HG03175 (cell line): ENCODE measurements at regions not wholly inside any gene's neighbourhood (a gene's known extent, or its start where the extent isn't known, plus 50 kb on each side); places are given as distances from the start of the nearest gene placed in this dataset.
A peak's percentile ranks its signal among the peaks of the same experiment; 100 is the strongest.

Experiments used
- ATAC-seq: cut with Tn5 transposase; IDR thresholded peaks from one replicate; pipeline ENCODE4 v1.9.1; 2021; ENCODE audit warnings: mild to moderate bottlenecking, moderate library complexity; ENCODE audit not compliant: unreplicated experiment

DNA sequence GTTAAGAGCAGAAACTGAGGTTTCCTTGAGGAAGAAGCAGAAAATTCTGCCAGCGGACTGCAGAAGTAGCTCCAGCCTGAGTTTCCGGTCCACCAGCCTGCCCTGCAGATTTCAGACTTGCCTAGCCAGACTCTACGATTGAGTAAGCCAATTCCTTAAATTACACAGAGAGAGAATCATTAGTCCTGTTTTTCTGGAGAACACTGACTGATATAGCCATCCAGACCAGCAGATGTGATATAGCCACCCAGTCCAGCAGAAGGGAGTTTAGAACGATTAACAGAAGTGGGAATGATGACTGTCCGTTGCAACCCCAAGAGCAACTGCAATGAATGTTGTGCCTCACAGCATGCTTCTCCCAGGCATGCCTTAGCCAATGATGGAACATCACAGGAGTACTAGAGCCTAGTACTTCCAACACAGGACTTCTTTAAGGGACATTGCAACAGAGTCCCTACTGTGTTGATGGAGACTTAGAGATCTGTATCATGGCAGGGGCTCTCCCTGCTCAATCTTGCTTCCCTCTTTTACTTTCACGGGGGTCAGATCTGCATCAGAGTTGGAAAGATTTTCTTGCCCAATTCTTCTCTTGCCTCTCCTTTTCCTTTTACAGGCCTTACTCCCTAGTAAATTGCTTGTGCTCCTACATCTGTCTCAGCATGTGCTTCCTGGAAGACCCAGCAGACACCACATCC lies 264.6 kb upstream of the CLNK start:
- no peak for ATAC-seq

DNA sequence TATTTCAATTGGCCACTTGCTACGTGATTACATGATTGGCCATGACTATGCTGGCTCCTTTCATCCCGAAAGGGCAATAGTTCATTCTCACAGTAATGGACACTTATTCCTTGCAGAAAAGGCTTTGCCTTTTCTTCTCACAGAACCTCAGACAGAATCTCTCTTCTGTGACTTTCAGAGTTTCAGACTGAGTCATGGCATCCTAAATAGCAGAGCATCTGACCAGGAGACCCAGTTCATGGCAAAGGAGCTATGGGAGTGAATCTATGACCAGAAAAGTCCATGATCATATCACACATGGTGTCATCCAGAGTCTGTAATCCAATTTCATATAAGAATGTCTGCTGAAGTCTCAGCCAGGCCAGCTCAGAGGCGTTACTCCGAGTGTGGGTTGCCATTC lies 263.3 kb upstream of the CLNK start:
- no peak for ATAC-seq

DNA sequence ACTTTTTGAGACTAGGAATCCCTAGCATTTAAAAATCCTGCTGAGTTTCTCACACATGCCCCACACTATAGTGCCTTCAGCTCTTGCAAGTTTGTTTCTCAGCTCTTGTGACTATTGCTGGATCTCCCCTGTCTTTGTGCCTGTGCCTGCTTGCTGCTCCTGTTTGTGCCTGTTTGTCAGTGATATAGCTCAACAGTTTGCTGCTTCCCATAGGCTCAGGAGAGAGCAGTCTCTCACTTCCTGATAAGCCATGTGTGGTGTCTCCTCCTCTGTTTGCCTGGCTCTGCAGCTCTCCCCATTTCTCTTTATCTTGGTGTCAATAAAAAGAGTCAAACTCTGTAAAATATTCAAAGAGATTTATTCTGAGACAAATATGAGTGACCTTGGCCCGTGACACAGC lies 259.8 kb upstream of the CLNK start:
- ATAC-seq, result no peak

DNA sequence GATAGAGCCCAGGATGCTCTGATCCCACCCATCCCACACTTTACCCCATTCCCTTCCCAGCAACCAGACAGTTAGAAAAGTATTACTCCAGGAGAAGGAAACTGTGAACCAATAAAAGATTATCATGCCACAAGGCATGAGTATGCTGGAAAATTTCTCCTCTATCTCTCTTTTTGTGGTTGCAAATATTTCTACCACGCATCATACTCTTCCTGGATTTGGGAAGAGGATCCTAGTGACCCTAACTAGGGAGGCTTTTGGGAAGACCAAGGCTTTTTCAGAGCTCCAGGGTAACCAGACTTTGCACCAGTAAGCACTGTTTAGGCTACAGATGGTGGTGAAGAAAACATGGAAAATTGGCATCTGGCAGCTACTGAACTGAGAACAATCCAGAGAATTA lies 257.6 kb upstream of the CLNK start:
- no peak for ATAC-seq

DNA sequence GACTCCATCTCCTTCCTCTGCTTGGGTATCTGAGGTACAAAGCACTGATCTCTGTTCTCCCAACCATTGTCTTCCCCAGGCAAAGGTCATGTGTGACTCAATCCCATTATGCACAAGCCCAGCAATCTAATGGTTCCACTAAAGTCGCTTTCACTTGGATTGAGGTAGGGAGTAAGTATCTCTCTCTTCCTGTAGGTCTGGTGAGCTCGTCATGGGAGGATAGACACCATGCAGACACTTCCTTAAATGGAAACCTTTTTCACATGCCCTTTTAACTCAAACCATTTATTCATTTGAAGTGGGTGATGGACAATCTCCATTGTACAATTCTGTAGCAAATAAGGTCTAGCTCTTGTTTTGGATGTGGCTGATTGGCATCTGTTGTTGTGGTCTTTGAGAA lies 245.2 kb upstream of the CLNK start:
- ATAC-seq, result no peak

DNA sequence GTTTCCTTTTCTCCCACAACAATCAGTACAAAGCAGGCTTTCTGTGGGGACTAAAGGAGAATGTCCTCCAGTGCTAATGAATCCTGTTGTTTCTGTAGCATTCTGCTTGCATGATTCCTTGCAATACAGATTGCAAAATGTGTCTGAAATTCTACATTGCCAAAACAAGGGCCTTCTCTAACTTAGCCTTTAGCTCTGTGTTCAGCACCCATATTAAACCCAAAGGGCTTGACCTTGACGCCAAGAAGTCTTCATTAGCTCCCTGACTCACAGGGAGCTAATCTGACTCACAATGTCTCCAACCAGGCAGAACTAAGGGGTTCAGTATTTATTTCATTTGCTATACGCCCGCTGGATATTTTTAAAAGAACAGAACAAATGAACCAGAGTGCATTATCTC lies 241.4 kb upstream of the CLNK start:
- no peak for ATAC-seq

DNA sequence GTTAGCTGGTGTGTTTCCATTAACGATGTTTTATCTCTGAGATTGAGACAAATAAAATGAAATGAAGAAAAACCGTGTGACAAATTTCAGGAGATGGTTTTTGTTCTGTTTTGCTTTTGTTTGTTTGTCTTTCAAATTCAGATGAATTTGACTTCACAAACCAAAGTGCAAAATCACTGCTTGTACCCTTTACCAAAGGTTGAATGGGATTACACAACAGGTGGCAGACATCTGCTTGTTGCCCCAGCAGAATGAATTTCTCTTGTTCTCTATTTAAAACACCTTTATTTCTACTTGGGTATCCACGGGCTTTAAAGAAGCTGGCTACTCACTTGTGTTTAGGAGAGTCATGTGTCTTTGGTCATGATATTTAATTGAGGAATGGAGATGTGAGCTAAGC lies 239.7 kb upstream of the CLNK start:
- ATAC-seq, result no peak

DNA sequence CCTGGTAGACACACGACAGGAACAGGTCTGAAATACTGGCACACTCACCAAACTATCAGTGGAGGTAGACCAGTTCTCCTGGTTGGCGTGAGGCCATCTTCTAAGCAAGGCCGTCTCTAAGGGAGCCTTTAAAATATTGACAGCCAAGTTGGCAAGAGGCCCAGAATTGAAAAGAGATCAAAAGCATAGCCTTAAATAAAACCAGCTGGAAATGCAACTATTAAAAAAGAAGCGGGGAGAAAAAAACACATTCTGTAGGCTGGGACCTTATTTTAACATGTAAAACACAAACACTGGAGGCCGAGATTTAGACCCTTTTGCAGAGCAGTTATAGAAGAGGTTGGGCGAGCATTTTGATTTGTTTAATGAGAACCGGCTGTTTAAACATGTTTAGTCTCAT lies 233.0 kb upstream of the CLNK start:
- ATAC-seq, result no peak

DNA sequence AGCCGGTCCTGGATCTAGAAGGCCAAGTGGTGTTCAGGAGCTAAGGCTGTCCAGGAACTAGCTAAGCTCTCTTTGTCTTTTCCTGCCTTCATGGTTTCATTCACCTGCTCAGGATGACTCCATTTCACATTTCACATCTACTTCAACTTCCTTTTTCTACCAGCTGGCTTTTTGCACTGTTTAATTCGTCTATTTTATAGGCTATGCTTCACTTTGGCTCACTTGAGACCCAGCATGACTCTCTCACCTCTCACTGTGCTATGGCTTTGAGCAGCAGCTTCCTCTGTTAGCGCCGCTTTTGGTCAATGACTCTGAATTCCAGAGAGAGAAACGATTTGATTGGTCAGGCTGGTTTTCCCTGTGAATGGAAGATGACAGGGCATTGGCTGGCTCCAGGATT lies 213.5 kb upstream of the CLNK start:
- no peak for ATAC-seq

DNA sequence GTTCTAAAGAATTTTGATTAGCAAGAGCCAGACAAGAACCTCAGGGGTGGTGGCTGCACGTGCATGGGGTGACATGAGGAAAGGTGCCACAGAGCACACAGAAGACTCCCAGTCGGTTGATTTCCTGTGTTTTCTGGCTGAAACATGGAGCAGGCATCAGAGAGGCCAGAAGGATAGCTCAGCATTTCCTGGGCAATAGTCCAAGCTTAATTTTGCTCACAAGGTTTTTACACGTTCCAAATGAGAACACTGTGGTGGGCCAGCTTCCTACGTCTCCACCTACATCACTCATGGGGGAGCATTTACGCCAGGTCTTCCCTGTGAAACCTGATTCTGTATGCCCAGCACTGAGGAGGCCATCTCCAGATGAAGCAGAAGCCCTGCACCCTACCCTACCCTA lies 212.5 kb upstream of the CLNK start:
- ATAC-seq, result no peak

DNA sequence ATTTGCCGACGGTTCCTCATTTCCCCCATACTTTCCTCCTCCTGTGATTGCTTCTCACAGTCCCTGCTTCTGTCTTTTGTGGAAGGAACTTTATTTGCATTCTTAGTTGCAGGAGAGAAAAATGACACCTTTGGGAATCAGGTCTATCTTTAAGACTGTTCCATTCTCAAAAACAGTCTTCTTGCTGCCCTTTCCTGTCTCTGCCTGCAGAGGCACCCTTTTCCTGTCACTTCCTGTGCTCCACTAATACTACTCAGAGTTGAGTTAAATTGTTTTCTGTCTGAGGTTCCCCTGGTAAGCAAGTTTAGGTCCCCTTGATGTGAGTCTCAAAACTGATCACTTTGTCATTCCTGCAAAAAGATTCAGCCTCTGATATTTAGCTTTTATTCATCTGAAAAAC lies 208.8 kb upstream of the CLNK start:
- ATAC-seq, result peak; percentile 76

DNA sequence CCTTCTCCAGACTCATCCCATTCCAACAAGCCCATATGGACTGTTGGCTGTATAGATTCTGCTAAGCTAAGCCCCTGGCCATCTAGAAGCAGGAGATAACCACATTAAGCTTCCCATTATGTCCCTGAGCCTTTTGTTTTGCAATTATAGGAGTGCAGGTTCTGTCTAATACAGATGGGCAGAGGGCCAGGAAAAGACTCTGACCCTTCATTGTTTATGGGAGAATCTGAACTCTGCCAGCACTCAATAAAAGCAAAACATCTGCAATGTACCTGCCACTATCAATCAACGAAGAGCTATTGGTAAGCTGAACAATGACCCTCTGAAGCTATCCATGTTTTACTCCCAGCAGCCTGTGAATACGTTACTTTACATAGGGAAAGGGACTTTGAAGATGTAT lies 207.3 kb upstream of the CLNK start:
- no peak for ATAC-seq

DNA sequence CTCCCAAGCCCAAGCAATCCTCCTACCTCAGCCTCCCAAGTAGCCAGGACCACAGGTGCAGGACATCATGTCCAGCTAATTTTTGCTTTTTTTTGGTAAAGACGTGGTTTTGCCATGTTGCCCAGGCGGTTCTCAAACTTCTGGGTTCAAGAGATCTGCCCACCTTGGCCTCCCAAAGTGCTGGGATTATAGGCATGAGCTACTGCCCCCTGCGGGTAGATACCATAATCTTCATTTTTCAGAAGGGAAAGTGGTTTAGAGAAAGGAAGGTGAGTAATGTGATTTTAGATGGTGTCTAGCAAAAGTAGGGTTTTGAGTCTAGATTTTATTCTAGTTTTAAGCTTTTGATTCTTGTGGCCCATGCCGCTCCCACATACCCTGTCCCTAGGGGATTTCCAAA lies 205.3 kb upstream of the CLNK start:
- ATAC-seq, result no peak

DNA sequence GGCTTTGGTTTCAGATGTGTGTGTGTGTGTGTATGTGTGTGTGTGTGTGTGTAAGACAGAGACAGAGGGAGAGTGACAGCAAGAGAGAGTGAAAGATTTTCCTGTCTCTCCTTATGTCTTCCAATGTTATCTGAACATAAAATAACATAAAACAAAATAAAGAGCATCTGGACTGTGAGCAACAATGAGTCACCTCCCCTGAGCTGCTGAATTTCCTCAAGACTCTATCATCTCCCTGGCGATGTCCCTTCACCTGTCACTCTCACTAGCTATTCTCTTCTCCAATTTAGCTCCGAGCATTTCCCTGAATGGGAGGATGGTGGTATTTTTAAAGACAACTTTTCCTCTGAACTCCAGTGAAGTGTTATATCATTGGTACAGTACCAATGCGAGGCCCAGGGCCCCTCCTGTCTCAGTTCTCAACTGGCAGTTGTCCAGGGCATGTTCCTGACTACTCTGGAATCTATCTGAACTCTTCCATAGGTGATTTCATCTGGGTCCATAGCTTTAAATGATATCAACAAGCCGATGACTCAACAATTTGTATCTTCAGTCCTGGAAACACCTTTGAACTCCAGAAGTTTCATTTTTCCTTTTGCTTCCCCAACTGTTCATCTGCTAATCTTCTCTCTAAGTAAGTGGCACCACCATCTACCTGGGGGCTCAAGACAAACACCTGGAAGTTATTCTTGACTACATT lies 195.0 kb upstream of the CLNK start:
- no peak for ATAC-seq

DNA sequence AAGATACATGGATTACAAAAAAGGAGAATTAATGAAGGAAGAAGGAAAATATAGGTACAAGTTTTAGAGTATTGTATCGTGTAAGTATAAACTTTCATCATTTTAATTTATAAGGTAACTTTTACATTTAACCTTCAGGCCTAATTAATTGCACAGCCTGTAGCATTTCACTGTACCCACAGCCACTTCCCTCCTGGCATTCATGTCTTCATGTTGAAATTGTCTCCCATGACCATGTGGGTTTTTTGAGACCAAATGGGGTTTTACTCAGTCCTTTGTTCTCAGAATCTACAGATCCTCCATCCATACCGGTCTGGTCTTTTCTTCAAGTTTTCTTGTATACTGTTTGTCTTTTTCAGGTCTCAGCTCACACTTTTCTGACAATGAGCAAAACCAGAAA lies 194.3 kb upstream of the CLNK start:
- ATAC-seq, result no peak

DNA sequence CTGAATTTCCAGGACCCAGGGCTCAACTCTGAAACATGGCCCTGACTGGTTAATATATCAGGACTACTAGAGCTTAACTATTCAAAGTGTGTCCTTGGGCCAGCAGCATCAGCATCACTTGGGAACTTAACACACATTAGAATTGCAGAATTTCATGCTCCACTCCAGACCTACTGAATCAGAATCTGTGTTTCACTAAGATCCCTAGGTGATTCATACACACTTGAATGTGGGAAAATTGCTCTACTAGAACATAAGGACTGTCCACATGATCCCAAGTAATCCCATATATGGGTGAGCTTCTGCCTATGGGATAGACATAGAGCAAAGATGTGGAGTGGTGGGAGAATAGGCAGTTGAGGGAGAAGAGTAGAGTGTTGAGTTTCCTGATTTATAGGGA lies 192.5 kb upstream of the CLNK start:
- no peak for ATAC-seq

DNA sequence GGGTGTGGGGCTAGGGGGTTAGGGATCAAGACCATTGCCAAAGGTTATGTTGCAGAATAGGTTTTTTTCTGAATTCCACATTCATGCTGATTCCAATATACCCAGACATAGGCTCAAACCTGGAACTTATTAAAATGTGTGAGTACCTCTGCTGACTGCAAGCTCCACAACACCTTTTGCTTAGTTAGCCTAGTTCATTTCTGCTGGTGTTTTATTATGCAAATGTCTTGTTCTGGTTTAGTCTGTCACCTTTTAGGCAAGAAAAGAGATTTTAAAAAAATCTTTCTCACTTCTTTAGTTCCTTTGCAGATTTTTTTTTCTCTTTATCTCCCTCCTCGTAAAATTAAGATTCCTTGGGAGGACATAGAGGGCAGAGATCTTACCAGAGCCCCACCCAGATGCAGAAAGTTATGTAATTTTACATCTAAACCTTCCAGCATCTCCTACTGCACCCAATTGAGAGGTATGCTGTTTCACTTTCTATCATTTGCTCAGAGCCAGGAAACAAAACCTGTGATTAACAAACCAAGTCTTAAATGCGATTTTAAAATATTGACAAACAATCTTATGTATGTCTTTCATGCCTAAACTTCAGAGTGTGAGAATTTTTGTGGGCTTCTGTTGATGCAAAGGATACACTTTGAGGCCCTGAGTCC lies 190.7 kb upstream of the CLNK start:
- ATAC-seq, result peak; percentile 43

DNA sequence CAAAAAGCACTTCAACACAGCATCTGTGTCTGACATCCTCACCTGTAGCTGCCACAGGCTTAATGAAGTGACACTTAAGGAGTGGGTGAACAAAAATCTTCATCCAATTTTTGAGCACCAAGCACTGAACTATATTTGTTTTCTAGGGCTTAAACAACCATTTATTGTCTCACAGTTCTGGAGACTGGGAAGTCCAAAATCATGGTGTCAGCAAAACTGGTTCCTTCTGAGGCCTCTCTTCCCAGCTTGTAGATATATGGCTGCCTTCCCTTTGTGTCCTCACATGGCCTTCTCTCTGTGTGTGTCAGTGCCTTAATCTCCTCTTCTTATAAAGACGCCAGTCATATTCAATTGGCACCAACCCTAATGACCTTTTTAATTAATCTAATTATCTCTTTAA lies 189.2 kb upstream of the CLNK start:
- no peak for ATAC-seq

DNA sequence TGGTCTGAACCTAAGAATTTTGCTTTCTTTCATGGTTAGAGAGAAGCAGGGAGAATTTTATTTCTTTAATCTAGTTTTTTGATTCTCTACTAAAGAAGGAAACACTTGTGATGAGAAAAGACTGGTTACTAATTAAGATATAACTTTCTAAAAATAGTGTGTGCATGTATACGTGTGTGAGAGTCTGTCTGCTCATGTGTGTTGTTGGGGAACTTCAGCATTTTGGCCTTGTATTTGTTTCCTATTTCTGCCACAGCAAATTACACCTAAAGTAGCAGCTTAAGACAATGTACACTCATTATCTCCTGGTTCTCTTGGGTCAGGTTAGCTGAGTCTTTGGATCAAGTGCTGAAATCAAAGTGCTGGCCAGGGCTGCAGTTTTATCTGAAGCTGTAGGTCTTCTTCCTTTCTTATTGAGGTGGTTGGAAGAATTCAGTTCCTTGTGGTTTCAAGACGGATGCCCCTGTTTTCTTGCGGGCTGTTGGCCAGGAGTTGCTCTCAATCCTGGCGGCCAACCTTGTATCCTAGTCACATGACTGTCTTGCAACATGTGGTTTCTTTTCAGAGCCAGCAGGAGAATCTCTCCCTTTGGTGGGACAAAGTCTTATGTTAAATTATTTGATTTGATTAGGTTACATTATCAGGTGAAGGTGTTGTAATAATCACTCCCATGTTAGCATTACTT lies 188.4 kb upstream of the CLNK start:
- peak; percentile 61 for ATAC-seq

DNA sequence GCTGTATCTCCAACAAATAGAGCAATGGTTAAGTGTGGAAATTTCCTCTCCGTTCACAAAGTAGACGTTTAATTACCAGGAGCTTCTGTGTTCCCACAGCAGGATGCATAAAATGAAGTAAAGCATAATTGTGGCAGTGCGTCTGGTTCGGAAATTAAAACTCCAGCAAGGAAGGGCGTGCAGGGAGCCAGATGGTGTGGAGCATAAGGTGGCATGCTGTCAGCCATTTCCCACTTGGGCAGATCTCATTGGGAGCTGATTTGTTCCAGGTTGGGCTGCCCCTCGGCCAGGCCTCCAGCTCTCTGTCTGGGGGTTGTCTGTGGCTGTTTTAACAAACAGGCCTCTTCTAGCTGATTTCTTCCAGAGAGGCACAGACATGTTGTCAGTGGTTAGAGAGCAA lies 182.1 kb upstream of the CLNK start:
- no peak for ATAC-seq

DNA sequence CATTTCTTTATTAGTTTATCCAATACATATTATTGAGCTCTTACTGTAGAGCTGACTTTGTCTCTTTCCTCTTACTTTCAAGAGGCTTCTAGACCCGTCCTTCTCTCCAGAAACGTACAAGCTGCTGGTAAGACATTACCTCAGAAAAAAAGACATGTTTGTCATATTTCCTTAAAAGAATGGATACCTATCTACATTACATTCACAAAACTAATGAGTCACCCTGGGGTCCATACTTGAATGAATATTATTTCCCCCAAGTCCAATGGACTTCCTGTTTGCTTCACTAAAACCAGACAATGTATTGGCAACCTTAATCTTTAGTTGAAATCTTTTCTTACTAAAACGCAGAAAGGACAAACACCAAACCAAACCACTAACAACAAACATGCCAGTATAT lies 176.5 kb upstream of the CLNK start:
- ATAC-seq, result no peak

DNA sequence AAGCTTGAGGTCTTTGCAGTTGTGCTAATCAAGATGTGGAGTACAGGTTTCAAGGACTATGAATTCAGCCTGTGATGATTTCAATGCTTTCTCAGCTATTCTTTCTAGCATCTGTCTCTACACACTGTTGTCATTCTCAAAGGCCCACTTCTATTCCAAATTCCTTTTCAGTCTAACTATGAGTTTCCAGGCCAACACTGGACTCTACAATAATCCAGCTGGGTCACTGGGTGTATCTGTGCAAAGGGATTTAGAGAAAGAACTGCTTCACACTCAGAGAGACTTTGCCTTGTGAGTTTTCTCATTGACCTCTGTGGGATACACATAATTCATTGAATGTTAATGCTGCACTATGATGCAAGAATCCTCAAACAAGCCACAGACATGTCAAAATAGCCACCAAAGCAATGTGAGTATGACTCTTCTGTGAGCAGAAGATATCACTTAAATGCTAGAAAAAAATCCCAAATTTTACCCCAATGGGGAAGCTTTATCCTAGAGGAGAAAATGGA lies 171.8 kb upstream of the CLNK start:
- no peak for ATAC-seq
